Fibroblast of the aortic adventitia (primary cell): ENCODE measurements at regions not wholly inside any gene's neighbourhood (a gene's known extent, or its start where the extent isn't known, plus 50 kb on each side); places are given as distances from the start of the nearest gene placed in this dataset. TPM values are rescaled to one million over a fixed set of nuclear protein-coding genes. Genes with fewer than 3 reads are reported as not detected.
"Not testable (repeated sequence)": the region's sequence is repeated elsewhere in the genome, so short reads cannot be mapped to it uniquely, and the experiment has no call there.

Experiments used
- DNase-seq: peaks from one replicate; pipeline ENCODE4 v3.0.0-alpha.2; 2010; ENCODE audit warnings: low read depth
- H3K4me3 ChIP-seq: 2 replicates; pipeline ENCODE4 v1.5.1; 2011; ENCODE audit warnings: low read depth, mild to moderate bottlenecking, control low read depth, low read length, moderate library complexity
- CTCF ChIP-seq: IDR thresholded peaks from 2 replicates; pipeline ENCODE4 v1.5.1; 2011; ENCODE audit warnings: mild to moderate bottlenecking, low read length, control low read depth, inconsistent platforms; ENCODE audit not compliant: insufficient read depth
- small RNA-seq: library from RNA; depleted of rRNA; stranded (forward); fragments of <200 nt; gene quantifications from one replicate; pipeline ENCODE3, GENCODE V24; 2012

GRCh38 chr15:79156704-79157375 lies 66.3 kb upstream of the RASGRF1 start:
- no peak overlapping the region for H3K4me3 ChIP-seq
- no peak for DNase-seq
- no peak for TF ChIP-seq CTCF

- H3K4me3 ChIP-seq: no peak overlapping the region
- no peak for TF ChIP-seq CTCF
- no peak for DNase-seq
These were observed 64.0 kb upstream of the RASGRF1 start for GRCh38 chr15:79154483-79155135.

- H3K4me3 ChIP-seq, DNase-seq: not testable (repeated sequence)
These were observed 53.7 kb upstream of the RASGRF1 start for GRCh38 chr15:79144290-79144689.

GRCh38 chr15:79140846-79141570 lies 50.4 kb upstream of the RASGRF1 start:
- H3K4me3 ChIP-seq: no peak overlapping the region
- DNase-seq: peak; percentile 1
- TF ChIP-seq CTCF: no peak

Small RNAs in the stretch of these regions (small RNA-seq; reads per million reads assigned to genes)
- gene MIR184: not detected
